Right cardiac atrium (tissue), 5 donors: ENCODE measurements at regions not wholly inside any gene's neighbourhood (a gene's known extent, or its start where the extent isn't known, plus 50 kb on each side); places are given as distances from the start of the nearest gene placed in this dataset.
"Not testable (repeated sequence)": the region's sequence is repeated elsewhere in the genome, so short reads cannot be mapped to it uniquely, and the experiment has no call there.

ENCODE experiments used
- ATAC-seq, 2 donors: fragments of 200-7000 bp; cut with Tn5 transposase; one replicate each; pipeline versions ENCODE4 v1.8.0 to v1.9.1; 2020; ENCODE audit warnings: moderate library complexity in 2 of 2, mild to moderate bottlenecking in 1 of 2
- DNase-seq, 3 donors: peaks; one replicate each; pipeline ENCODE4 v3.0.0-alpha.2; 2020
- H3K27ac ChIP-seq: one replicate; pipeline ENCODE4 v1.5.1; 2013; ENCODE audit warnings: mild to moderate bottlenecking, low read length, control low read depth, moderate library complexity
- H3K27me3 ChIP-seq: one replicate; pipeline ENCODE4 v1.6.1; 2013; ENCODE audit not compliant: control insufficient read depth, insufficient read depth
- H3K4me1 ChIP-seq: one replicate; pipeline ENCODE4 v1.6.1; 2013; ENCODE audit warnings: low read length; ENCODE audit not compliant: control insufficient read depth, insufficient read depth
- H3K4me3 ChIP-seq: one replicate; pipeline ENCODE4 v1.5.1; 2013; ENCODE audit warnings: low read length, control low read depth
- H3K9me3 ChIP-seq: one replicate; pipeline ENCODE4 v1.6.1; 2013; ENCODE audit warnings: low read length; ENCODE audit not compliant: control insufficient read depth
- WGBS: extraction: QIAGEN DNeasy Blood & Tissue Kit; methylation state at CpG from one replicate; pipeline ENCODE4 v1.1.7; 2013; 5-methylcytosine and 5-hydroxymethylcytosine counted together
- intact Hi-C, 4 donors: fragments of 100-400 bp; cut with DNase I; formaldehyde crosslinking; loops; one replicate each; pipeline versions ENCODE4 v1.11.0 to v1.14.0; 2022 to 2023
- donor health status: healthy with polysubstance abuse.
- donor health status: DM: no; HTN: yes; CAD: no.
- donor health status: DM: no; HTN: no; CAD: no.
- donor health status: DM: no; HTN: yes; CAD: no; lungs with severe emphysema.
- donor health status: DM: yes; HTN: yes; CAD: no.

- 16% methylated on average over 2 of the region's 2 CpGs for WGBS
- Histone ChIP-seq H3K9me3 (peaks cover 4% of the 10 kb centered on the region), H3K4me3 (no peak overlapping the region), H3K27me3 (no peaks in the 10 kb centered on the region), H3K4me1 (no peaks in the 10 kb centered on the region), H3K27ac (no peak overlapping the region)
- intact Hi-C loops: no loop called here
- DNase-seq: no peak
- ATAC-seq: no peak
Observed at GRCh38 chr10:6840766-6841165, 260.7 kb upstream of the PRKCQ start.

- ATAC-seq (no peak), DNase-seq (no peak)
- Histone ChIP-seq H3K4me1 (no peaks in the 10 kb centered on the region), H3K27ac (no peak overlapping the region), H3K9me3 (peaks cover 4% of the 10 kb centered on the region), H3K27me3 (no peaks in the 10 kb centered on the region), H3K4me3 (no peak overlapping the region)
- 84% methylated on average over 5 of the region's 5 CpGs for WGBS
- intact Hi-C loops: no loop called here
Observed at GRCh38 chr10:6840201-6840691, 260.2 kb upstream of the PRKCQ start.

- Histone ChIP-seq H3K9me3 (no peaks in the 10 kb centered on the region), H3K27ac (no peak overlapping the region), H3K4me3 (no peak overlapping the region), H3K27me3 (no peaks in the 10 kb centered on the region), H3K4me1 (no peaks in the 10 kb centered on the region)
- ATAC-seq (no peak), DNase-seq (no peak)
- WGBS: 77% methylated on average over 3 of the region's 3 CpGs
- intact Hi-C loops: no loop called here
Observed at GRCh38 chr10:6838118-6838517, 258.0 kb upstream of the PRKCQ start.

DNA sequence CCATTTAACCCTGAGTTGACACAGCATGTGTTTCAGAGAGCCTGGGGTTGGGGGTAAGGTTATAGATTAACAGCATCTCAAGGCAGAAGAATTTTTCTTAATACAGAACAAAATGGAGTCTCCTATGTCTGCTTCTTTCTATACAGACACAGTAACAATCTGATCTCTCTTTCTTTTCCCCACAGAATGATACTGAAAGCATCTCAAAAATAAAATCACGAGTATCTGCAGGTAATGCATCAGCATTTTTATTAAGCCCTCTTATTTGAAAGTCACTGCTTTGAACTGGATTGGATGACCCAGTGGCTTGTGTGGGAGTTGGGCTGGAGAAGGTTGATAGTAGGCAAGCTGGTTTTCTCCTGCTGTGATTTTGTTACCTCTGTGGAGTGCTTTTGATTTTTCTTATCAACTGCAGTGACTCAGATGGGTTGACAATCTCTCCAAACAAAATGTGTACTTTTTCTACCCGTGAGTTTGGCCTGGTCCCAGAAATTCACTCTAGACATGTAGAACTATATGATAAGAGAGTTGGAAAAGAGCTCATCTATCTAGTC is 253.5 kb upstream of the PRKCQ start:
- no peak overlapping the region for H3K4me3 ChIP-seq
- no peaks in the 10 kb centered on the region for H3K4me1 ChIP-seq
- intact Hi-C loops: no loop called here
- 29% methylated on average over 2 of the region's 2 CpGs for WGBS
- no peaks in the 10 kb centered on the region for H3K27me3 ChIP-seq
- no peak for ATAC-seq
- no peak for DNase-seq
- no peaks in the 10 kb centered on the region for H3K9me3 ChIP-seq
- no peak overlapping the region for H3K27ac ChIP-seq

DNA sequence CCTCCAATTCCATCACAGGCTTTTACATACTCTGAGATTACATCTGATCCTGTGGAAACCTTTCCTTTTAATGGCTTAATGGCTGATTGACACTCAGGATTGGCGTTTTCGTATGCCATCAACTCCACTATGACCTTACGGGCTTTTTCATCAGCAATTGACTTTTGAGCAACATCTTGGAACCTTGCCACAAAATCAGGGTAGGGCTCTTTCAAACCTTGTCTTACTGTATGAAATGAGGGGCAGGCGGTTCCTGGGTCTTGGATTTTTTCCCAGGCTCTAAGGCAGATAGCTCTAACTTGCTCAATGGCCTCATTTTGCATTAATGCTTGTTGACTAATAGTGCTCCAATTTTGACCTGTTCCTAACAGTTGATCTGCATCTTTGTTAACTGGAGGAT is 250.9 kb upstream of the PRKCQ start:
- 49% methylated on average over 4 of the region's 4 CpGs for WGBS
- DNase-seq, H3K4me1 ChIP-seq, ATAC-seq, H3K27me3 ChIP-seq, H3K4me3 ChIP-seq, H3K9me3 ChIP-seq, H3K27ac ChIP-seq, intact Hi-C loops: not testable (repeated sequence)

GRCh38 chr10:6824793-6825192 is 244.7 kb upstream of the PRKCQ start:
- intact Hi-C loops, H3K27ac ChIP-seq, ATAC-seq, H3K9me3 ChIP-seq, DNase-seq, H3K27me3 ChIP-seq, H3K4me3 ChIP-seq, H3K4me1 ChIP-seq: not testable (repeated sequence)
- 69% methylated on average over 4 of the region's 5 CpGs for WGBS

GRCh38 chr10:6823770-6824169 is 243.7 kb upstream of the PRKCQ start:
- Histone ChIP-seq H3K27ac (no peak overlapping the region), H3K27me3 (no peaks in the 10 kb centered on the region), H3K4me3 (no peak overlapping the region), H3K9me3 (no peaks in the 10 kb centered on the region), H3K4me1 (no peaks in the 10 kb centered on the region)
- no peak for ATAC-seq
- no peak for DNase-seq
- intact Hi-C loops: no loop called here
- 0% methylated on average over 1 of the region's 1 CpG for WGBS

DNA sequence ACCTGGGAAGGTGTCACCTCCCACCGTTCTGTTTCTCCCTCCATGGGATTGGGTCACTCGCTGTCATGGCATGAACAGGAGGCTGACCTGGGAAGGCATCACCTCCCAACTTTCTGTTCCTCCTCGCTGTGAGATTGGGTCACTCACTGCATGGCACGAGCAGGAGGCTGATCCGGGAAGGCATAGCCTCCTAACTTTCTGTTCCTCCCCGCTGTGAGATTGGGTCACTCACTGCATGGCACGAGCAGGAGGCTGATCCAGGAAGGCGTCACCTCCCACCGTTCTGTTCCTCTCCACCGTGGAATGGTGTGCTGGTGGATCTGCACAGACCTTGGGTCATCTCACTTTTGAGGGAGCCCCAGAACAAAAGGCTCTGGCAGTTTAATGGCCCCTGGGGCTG is 239.2 kb upstream of the PRKCQ start:
- 71% methylated on average over 10 of the region's 10 CpGs for WGBS
- no peak overlapping the region for H3K4me3 ChIP-seq
- H3K4me1 ChIP-seq: no peaks in the 10 kb centered on the region
- intact Hi-C loops: no loop called here
- no peak for ATAC-seq
- no peak overlapping the region for H3K27ac ChIP-seq
- DNase-seq: no peak
- no peaks in the 10 kb centered on the region for H3K9me3 ChIP-seq
- no peaks in the 10 kb centered on the region for H3K27me3 ChIP-seq

DNA sequence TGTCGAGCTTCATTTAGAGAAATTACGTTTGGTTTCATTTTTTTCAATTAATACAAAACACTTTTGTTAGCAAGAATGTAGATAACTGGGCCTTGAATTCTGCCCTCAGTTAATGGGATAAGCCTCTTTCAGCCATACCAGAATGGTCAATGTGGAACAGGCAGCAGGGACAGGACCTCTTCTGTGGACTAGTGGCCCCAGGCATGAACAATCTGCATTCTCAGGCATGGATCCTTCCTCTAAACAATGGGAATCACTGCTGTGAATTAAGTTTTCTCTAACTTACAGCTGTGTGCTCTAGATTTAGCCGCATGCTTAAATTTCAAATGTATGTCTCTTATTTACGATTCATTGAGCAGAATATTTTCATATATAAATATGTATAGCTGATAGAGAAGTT is 237.7 kb upstream of the PRKCQ start:
- Histone ChIP-seq H3K9me3 (no peaks in the 10 kb centered on the region), H3K27me3 (no peaks in the 10 kb centered on the region), H3K4me3 (no peak overlapping the region), H3K4me1 (no peaks in the 10 kb centered on the region), H3K27ac (no peak overlapping the region)
- DNase-seq: no peak
- intact Hi-C loops: no loop called here
- WGBS: 86% methylated on average over 4 of the region's 4 CpGs
- no peak for ATAC-seq

GRCh38 chr10:6815346-6815745 is 235.3 kb upstream of the PRKCQ start:
- H3K4me1 ChIP-seq: no peaks in the 10 kb centered on the region
- intact Hi-C loops: no loop called here
- H3K27me3 ChIP-seq: no peaks in the 10 kb centered on the region
- no peak for ATAC-seq
- H3K27ac ChIP-seq: no peak overlapping the region
- DNase-seq: no peak
- WGBS: 74% methylated on average over 3 of the region's 3 CpGs
- no peak overlapping the region for H3K4me3 ChIP-seq
- H3K9me3 ChIP-seq: no peaks in the 10 kb centered on the region

DNA sequence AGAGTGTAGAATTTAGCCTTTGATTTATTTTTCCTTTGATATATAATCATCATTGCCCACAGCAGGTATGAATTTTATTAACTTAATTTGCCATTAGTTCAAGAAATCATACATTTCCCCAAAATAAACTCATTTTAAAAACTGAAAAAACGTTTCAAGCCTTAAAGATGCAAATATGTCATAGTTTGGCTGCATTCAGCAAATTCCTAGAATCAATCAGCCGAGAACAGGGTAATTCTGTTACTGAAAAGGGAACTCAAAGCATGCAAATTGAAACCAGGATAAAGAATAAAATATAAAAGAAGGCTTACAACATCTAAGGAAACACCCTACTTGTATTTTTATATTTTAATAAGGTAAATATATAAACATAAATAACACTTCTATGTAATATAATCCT is 233.8 kb upstream of the PRKCQ start:
- DNase-seq (no peak), ATAC-seq (no peak)
- H3K4me3 ChIP-seq: no peak overlapping the region
- intact Hi-C loops: no loop called here
- no peaks in the 10 kb centered on the region for H3K27me3 ChIP-seq
- no peak overlapping the region for H3K27ac ChIP-seq
- H3K9me3 ChIP-seq: no peaks in the 10 kb centered on the region
- 37% methylated on average over 2 of the region's 2 CpGs for WGBS
- H3K4me1 ChIP-seq: no peaks in the 10 kb centered on the region

DNA sequence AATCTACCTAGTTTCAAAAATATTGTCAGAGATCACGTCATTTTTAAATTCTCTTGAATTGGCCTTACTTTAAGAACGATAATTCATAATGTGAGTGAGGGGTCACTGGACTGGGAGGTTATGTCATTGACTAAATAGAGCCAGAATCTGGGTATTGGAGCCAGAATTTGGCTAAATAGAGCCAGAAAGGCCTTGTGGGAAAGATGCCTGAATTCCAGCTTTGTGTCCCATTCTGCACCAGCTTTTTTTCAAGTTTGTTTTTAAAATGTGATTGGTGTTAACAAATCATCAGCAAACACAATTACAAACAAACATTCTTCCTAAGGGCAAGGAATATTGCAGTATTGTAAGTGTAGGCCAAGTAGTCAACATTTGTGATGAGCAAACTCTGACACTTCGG is 233.2 kb upstream of the PRKCQ start:
- no peaks in the 10 kb centered on the region for H3K9me3 ChIP-seq
- ATAC-seq (no peak), DNase-seq (no peak)
- intact Hi-C loops: no loop called here
- no peak overlapping the region for H3K4me3 ChIP-seq
- WGBS: 48% methylated on average over 3 of the region's 3 CpGs
- H3K27ac ChIP-seq: no peak overlapping the region
- no peaks in the 10 kb centered on the region for H3K27me3 ChIP-seq
- no peaks in the 10 kb centered on the region for H3K4me1 ChIP-seq
